DMS153 (cell line): ENCODE measurements at regions not wholly inside any gene's neighbourhood (a gene's known extent, or its start where the extent isn't known, plus 50 kb on each side); places are given as distances from the start of the nearest gene placed in this dataset.

Source experiments
- DNase-seq: peaks from one replicate; lab custom pipeline; 2025; lab: John Stamatoyannopoulos, UW

GRCh38 chr11:27763736-27764135 is 63.5 kb upstream of the BDNF start:
- DNase-seq: no peak

- no peak for DNase-seq
These were observed 61.1 kb upstream of the BDNF start for GRCh38 chr11:27761356-27761755.

- no peak for DNase-seq
These were observed 57.7 kb upstream of the BDNF start for GRCh38 chr11:27757953-27758352.

GRCh38 chr11:27754035-27755017 is 54.1 kb upstream of the BDNF start:
- no peak for DNase-seq
